ENCODE measurements at regions not wholly inside any gene's neighbourhood (a gene's known extent, or its start where the extent isn't known, plus 50 kb on each side); places are given as distances from the start of the nearest gene placed in this dataset.

DNA sequence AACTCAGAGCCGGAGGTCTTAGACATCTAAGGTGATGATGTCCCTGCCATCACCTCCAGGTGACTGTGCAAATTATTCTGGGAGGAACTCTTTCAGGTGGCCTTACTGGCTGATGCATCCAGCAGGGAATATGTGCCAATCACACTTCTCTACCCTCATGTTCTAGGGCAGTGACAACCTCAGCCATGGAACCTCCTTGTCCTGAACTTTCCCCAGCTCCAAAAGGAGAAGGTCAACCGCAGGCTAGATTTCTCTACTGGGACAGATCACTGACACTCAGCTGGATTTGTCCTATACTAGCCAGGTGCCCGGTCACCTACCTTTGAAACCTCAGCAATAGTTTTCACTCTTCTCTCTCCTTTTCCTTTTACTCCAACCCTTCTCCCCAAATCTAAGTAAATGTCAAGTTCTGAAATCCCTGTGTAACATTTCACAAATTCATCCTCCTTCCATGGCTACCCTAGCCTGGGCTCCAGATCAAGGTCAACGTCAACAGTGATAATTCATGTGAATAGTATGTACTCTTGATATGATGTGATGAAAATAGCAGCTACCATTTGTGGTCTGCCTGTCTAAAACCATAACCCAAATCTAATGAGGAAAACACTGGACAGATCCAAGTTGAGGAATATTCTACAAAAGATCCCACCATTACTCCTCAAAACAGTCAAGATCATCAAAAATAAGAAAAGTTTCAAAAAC is 115.0 kb upstream of the EGLN3 start:
- ATAC-seq (no peak), DNase-seq (no peak)
- no peaks in the 10 kb centered on the region for H3K36me3 Mint-ChIP-seq (ENCODE audit: low read depth)
- ChIA-PET CTCF (no interaction called here), POLR2A (no interaction called here)
- H3K4me1 Mint-ChIP-seq, result peaks cover 3% of the 10 kb centered on the region
- H3K9me3 Mint-ChIP-seq (ENCODE audit: low read depth), result no peaks in the 10 kb centered on the region
- H3K27ac Mint-ChIP-seq, result no peak overlapping the region
- peaks cover 8% of the 10 kb centered on the region for H3K27me3 Mint-ChIP-seq
- H3K4me3 Mint-ChIP-seq, result no peak overlapping the region
- intact Hi-C loops (cut with DNase I, micrococcal nuclease), result no loop called here

DNA sequence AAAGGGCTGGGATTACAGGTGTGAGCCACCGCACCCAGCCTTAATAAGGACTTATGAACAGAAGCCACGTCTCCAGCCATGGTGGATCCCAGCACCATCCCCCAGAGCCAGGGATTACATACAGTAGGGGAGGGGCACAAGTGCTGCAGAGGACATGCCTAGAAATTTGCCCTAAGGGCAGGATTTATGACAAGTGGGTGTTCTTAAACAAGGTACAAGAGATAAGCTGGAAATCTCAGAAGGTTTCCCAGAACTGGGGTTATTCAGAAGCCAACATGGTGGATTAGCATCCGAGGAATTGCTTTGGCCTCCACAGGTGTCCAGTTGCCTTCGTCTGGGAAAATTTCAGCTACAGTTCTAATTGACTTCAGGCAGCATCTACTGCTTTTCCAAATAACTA is 114.4 kb upstream of the EGLN3 start:
- DNase-seq (no peak), ATAC-seq (no peak)
- Mint-ChIP-seq H3K27me3 (peaks cover 11% of the 10 kb centered on the region), H3K27ac (no peak overlapping the region), H3K36me3 (ENCODE audit: low read depth) (no peaks in the 10 kb centered on the region), H3K4me1 (peaks cover 6% of the 10 kb centered on the region), H3K4me3 (no peak overlapping the region), H3K9me3 (ENCODE audit: low read depth) (no peaks in the 10 kb centered on the region)
- POLR2A ChIA-PET, result no interaction called here
- CTCF ChIA-PET, result no interaction called here
- intact Hi-C loops (cut with DNase I, micrococcal nuclease), result no loop called here

DNA sequence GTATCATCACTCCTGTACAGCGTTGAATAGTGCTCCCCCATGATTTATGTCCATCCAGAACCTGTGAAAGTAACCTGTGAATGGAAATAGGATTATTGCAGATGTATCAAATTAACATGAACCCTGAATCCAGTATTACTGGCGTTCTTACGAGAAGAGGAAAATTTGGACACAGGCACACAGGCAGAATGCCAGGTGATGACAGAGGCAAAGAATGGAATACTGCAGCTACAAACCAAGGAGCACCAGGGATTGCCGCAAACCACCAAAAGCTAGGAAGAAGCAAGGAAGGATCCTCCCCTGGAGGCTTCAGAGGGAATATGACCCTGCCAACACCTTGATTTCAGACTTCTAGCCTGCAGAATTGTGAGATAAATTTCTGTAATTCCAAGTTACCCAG is 113.5 kb upstream of the EGLN3 start:
- intact Hi-C loops (cut with DNase I, micrococcal nuclease), result no loop called here

DNA sequence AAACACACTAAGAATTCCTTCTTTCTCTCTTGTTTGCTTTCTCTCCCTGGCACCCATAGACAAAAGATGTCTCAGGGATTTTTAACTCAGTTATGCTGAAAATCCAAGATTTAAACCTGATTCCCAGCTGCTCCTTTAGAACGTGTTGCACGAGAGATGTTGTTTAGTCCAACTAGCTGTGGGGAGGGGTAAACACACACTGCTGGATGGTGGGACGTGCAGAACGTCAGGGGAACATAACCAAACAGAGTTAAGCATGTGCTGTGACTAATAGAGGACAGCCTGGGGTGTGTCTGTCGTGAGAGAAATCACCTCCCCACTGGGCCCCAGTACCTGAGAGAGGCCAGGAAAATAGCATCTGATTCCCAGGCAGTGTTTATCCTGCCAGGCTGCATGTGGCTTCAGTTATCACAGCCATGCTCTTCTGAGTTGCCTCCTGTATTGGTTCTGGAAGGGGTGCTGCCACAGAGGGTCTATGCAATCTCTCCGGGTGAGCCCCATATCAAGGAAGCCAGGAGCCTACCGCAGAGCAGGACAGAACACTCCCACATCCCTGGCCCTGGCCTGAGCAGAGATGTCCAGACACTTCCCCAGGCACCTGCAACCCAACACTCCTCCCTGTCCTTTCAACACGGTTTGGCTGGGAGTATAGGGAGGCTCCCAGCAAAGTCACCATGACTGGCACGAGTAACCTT is 112.7 kb upstream of the EGLN3 start:
- Mint-ChIP-seq H3K36me3 (ENCODE audit: low read depth) (no peaks in the 10 kb centered on the region), H3K27me3 (peaks cover 19% of the 10 kb centered on the region), H3K27ac (no peak overlapping the region), H3K4me1 (peaks cover 12% of the 10 kb centered on the region), H3K4me3 (no peak overlapping the region), H3K9me3 (ENCODE audit: low read depth) (no peaks in the 10 kb centered on the region)
- ATAC-seq (no peak), DNase-seq (no peak)
- ChIA-PET CTCF (interaction anchor here (1.0 kb wide), 1 partner anchor 35 kb away, joined by 3 read pairs; no protein-coding TSS in a partner anchor), POLR2A (no interaction called here)
- intact Hi-C loops (cut with DNase I, micrococcal nuclease), result no loop called here

More for the DNA sequence above, 113.5 kb upstream of the EGLN3 start:
- H3K4me1 Mint-ChIP-seq, result peaks cover 9% of the 10 kb centered on the region
- ChIA-PET CTCF (interaction anchor here (0.7 kb wide), 1 partner anchor 183 kb away, joined by 4 read pairs; no protein-coding TSS in a partner anchor), POLR2A (no interaction called here)
- ATAC-seq (no peak), DNase-seq (no peak)
- H3K9me3 Mint-ChIP-seq (ENCODE audit: low read depth), result no peaks in the 10 kb centered on the region
- H3K27me3 Mint-ChIP-seq, result peaks cover 14% of the 10 kb centered on the region
- H3K36me3 Mint-ChIP-seq (ENCODE audit: low read depth), result no peaks in the 10 kb centered on the region
- no peak overlapping the region for H3K4me3 Mint-ChIP-seq
- no peak overlapping the region for H3K27ac Mint-ChIP-seq

DNA sequence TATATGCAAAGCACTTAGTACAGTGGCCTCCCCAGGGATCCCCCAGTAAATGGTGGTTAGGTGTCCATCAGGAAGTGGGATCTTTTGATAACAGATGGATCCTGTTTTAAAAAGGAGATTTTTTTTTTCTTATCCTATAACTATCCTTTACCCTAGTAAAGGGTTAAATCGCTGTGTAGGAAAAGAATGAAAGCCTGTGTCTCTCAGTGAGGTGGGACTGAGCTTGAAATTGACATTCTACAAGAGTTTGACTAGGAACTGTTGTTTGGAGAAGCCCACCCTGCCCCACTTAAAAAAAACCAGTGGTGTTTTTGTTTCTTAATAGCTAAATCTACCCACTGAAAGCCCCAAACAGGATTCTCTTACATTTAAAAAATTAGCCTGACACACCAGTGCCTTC is 112.2 kb upstream of the EGLN3 start:
- intact Hi-C loops (cut with DNase I, micrococcal nuclease), result no loop called here
- Mint-ChIP-seq H3K4me3 (no peak overlapping the region), H3K9me3 (ENCODE audit: low read depth) (no peaks in the 10 kb centered on the region), H3K4me1 (peaks cover 12% of the 10 kb centered on the region), H3K27ac (no peak overlapping the region), H3K27me3 (peaks cover 19% of the 10 kb centered on the region), H3K36me3 (ENCODE audit: low read depth) (no peaks in the 10 kb centered on the region)
- DNase-seq, result no peak
- ATAC-seq, result no peak
- ChIA-PET CTCF (interaction anchor here (1.0 kb wide), 1 partner anchor 36 kb away, joined by 3 read pairs; no protein-coding TSS in a partner anchor), POLR2A (no interaction called here)

DNA sequence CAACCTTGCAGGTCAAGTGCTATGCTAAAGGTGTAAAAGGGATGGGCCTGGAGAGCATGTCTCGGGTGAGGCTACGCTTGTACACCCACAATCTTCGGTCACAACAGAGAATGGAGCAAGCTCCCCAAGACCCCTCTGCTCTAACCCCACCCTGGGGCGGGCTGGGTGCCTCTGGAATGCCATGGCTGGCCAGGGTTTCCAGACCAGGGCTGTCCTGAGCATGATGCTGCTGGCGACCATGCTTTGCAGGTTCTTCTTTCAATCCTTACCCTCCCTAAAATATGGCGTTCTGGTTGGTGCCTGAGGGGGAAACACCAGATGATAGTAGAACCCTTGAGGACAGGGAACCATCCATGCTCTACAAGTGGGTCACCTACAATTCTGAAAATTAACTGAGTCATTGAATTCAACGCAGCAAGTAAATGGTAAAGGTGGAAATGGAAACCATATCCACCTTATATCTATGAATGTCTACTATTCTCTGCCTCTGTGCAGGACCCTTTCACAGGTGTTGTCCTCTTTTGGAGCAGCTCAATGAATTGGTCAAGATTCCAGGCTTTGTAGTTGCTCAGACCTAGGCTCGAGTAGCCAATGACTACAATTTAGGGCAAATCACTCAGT is 111.6 kb upstream of the EGLN3 start:
- intact Hi-C loops (cut with DNase I, micrococcal nuclease), result no loop called here
- H3K4me1 Mint-ChIP-seq, result peaks cover 12% of the 10 kb centered on the region

DNA sequence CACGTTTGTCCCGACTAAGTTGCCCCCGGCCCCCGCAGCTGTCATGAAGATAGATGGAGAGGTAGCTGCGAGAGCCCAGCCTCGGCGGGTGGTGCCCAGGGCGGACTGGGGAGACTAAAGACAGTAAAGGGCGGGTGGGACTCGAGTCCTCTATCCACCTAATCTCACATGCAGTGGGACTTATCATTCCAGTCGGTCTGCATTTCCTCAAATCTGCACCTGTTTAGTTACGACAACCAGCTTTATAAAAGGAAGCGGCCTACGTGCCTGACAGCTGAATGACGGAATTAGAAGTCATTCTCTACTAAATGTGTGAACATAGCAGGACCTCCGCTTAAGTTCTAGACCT is 109.8 kb upstream of the EGLN3 start:
- Mint-ChIP-seq H3K4me1 (peaks cover 12% of the 10 kb centered on the region), H3K4me3 (peak overlapping the region; percentile 76), H3K27ac (peak overlapping the region; percentile 89), H3K36me3 (ENCODE audit: low read depth) (no peaks in the 10 kb centered on the region), H3K27me3 (peaks cover 19% of the 10 kb centered on the region), H3K9me3 (ENCODE audit: low read depth) (no peaks in the 10 kb centered on the region)
- CTCF ChIA-PET, result interaction anchor here (0.6 to 0.9 kb wide), 2 partner anchors 9 to 17 kb away, joined by 3 read pairs; no protein-coding TSS in a partner anchor
- DNase-seq (no peak), ATAC-seq (peak; percentile 37)
- intact Hi-C loops (cut with DNase I, micrococcal nuclease), result loop anchor here in 1 of 2 experiments (1.0 kb wide), 1 partner anchor 17 kb away; no protein-coding TSS in a partner anchor
- POLR2A ChIA-PET, result interaction anchor here (1.4 kb wide), 1 partner anchor 17 kb away, joined by 6 read pairs; no protein-coding TSS in a partner anchor

More for the DNA sequence above, 111.6 kb upstream of the EGLN3 start:
- Mint-ChIP-seq H3K9me3 (ENCODE audit: low read depth) (no peaks in the 10 kb centered on the region), H3K4me3 (no peak overlapping the region), H3K36me3 (ENCODE audit: low read depth) (no peaks in the 10 kb centered on the region), H3K27me3 (peaks cover 19% of the 10 kb centered on the region), H3K27ac (no peak overlapping the region)
- ATAC-seq (no peak), DNase-seq (no peak)
- CTCF ChIA-PET, result interaction anchor here (0.5 to 1.0 kb wide), 3 partner anchors 24 to 82 kb away, joined by 3 read pairs; no protein-coding TSS in a partner anchor
- POLR2A ChIA-PET, result no interaction called here

DNA sequence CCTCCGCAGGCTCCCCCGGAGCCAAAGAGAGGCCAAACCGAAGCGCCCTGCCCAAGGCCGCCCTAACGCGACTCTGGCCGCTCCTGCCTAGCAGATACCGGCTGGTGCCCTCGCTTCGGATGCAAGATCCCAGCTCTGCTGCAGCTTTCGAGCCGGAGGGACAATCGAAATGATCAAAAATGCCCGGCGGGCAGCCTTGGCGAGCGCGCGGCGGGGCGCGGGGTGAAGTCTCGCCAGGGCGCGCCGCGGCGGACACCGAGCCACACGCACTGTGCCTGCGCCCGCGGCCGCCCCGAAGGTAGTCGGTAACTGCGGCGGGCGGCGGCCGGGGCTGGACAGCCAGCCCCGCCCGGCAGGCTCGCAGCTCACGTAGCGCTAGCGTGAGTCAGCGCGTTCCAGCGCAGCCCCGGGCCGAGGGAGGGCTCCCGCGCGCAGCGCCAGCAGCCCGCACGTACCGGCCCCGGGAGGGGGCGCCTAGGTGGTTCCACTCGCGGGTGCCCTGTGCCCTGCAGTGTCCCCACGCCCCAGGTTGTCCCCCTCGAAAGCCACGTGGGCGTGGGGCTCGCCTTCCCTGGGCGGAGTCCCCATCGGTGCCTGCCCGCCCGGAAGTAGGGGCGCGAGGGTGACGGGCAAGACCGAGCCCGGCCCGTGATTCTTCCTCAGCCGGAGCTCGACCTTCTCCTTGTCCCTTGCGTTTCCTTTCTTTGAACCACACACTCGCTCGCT is 109.2 kb upstream of the EGLN3 start:
- ATAC-seq (peak; percentile 94), DNase-seq (peak; percentile 83)
- Mint-ChIP-seq H3K36me3 (ENCODE audit: low read depth) (no peaks in the 10 kb centered on the region), H3K9me3 (ENCODE audit: low read depth) (no peaks in the 10 kb centered on the region), H3K4me3 (peak overlapping the region; percentile 76), H3K27me3 (peaks cover 19% of the 10 kb centered on the region), H3K27ac (peak overlapping the region; percentile 89), H3K4me1 (peaks cover 12% of the 10 kb centered on the region)
- ChIA-PET CTCF (interaction anchor here (0.9 to 1.2 kb wide), 2 partner anchors 8 to 56 kb away, joined by 3 read pairs; no protein-coding TSS in a partner anchor), POLR2A (interaction anchor here (1.4 kb wide), 1 partner anchor 16 kb away, joined by 6 read pairs; no protein-coding TSS in a partner anchor)
- intact Hi-C loops (cut with DNase I, micrococcal nuclease), result loop anchor here in 1 of 2 experiments (1.0 to 5.0 kb wide), 2 partner anchors 17 to 108 kb away; partner anchors contain the start of gene EGLN3

DNA sequence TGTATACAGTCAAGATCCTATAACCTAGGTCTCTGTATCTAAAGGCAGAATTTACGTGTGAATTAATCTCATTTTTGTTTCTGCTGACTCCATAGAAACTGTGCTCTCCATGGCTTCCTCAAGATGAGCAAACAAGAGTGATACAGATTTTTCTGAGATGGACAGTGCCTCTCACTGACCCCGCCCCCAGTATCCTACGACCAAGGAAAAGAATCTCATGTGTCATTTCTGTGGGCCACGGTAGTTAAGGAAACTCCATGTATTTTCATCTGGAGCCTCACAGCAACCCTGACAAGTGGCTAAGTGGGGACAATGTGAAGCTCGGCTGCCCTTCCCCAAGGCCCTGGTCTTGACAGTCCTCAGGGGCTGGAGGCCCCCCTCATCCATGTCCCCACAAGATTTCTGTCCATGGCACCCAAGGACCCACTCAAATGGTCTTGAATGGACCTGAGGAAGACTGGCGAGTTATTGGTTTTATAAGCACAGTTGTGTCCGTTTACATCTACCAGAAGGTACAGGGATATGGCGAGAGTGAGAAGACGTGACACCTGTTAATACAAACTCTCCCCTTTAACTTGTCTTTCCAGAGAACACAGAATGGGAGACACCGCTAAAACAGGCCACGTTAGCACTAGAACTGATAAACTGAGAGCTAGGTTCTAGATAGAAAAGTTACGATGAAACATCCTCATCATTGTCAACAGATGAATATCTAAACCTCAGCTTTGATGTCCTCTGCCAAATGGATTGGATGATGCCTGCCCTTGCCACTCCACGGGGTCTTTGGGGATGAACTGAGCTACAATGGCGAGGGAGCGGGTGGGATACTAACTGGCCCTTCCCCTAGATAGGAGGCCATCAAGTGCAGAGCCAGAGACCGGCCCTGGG is 108.4 kb upstream of the EGLN3 start:
- no peak for DNase-seq
- peaks cover 19% of the 10 kb centered on the region for H3K27me3 Mint-ChIP-seq
- H3K27ac Mint-ChIP-seq, result peak overlapping the region; percentile 73
- no peak for ATAC-seq
- intact Hi-C loops (cut with DNase I, micrococcal nuclease), result loop anchor here in 1 of 2 experiments (5.0 kb wide), 1 partner anchor 107 kb away; the partner anchor contains the start of gene EGLN3
- ChIA-PET POLR2A (interaction anchor here (1.4 kb wide), 1 partner anchor 15 kb away, joined by 6 read pairs; no protein-coding TSS in a partner anchor), CTCF (interaction anchor here (1.2 kb wide), 1 partner anchor 57 kb away, joined by 3 read pairs; no protein-coding TSS in a partner anchor)
- H3K36me3 Mint-ChIP-seq (ENCODE audit: low read depth), result no peaks in the 10 kb centered on the region
- peaks cover 12% of the 10 kb centered on the region for H3K4me1 Mint-ChIP-seq
- peak overlapping the region; percentile 64 for H3K4me3 Mint-ChIP-seq
- no peaks in the 10 kb centered on the region for H3K9me3 Mint-ChIP-seq (ENCODE audit: low read depth)

DNA sequence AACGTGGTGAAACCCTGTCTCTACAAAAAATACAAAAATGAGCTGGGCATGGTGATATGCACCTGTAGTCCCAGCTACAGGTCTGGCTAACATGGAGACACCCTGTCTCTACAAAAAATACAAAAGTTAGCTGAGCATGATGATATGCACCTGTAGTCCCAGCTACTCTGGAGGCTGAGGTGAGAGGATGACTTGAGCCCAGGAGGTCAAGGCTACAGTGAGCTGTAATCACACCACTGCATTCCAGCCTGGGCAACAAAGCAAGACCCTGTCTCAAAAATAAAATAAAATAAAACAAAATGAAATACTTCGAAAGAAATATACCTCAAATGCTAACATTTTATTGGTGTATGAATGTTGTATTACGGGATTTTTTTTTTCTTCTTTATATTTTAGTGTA is 107.6 kb upstream of the EGLN3 start:
- Mint-ChIP-seq H3K27me3 (peaks cover 22% of the 10 kb centered on the region), H3K4me1 (peaks cover 12% of the 10 kb centered on the region), H3K4me3 (no peak overlapping the region), H3K9me3 (ENCODE audit: low read depth) (no peaks in the 10 kb centered on the region), H3K27ac (no peak overlapping the region), H3K36me3 (ENCODE audit: low read depth) (no peaks in the 10 kb centered on the region)
- DNase-seq (no peak), ATAC-seq (no peak)
- intact Hi-C loops (cut with DNase I, micrococcal nuclease), result loop anchor here in 1 of 2 experiments (5.0 kb wide), 1 partner anchor 106 kb away; the partner anchor contains the start of gene EGLN3
- ChIA-PET CTCF (no interaction called here), POLR2A (no interaction called here)

Data from activated CD4-positive, alpha-beta T cell treated with anti-CD3 and anti-CD28 coated beads for 36 hours (primary cell).